ENCODE measurements at regions not wholly inside any gene's neighbourhood (a gene's known extent, or its start where the extent isn't known, plus 50 kb on each side); places are given as distances from the start of the nearest gene placed in this dataset.

DNA sequence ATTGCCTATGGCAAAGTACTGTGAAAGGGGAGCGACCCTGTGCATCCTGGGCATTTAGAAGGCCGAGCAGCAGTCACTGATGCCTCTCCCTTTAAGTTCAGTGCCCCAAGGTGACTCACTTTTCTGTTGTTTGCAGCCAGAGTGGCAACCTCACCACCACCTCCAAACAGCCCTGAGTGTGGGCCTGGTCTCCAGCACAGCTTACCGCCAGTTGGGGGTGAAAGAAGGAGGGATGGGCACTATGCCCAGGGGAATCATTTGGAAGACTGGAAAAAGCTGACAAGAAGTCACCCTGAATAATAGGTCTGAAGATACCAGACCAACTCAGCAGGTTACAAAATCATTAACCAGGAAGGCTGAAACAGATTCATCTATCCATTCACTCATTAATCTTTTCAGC is 571.8 kb downstream of the EPHB1 start:
- Mint-ChIP-seq H3K4me3 (no peak overlapping the region), H3K27me3 (no peaks in the 10 kb centered on the region), H3K4me1 (no peaks in the 10 kb centered on the region), H3K9me3 (no peaks in the 10 kb centered on the region), H3K27ac (no peak overlapping the region), H3K36me3 (ENCODE audit: low read depth) (no peaks in the 10 kb centered on the region)
- no peak for DNase-seq
- intact Hi-C loops (cut with micrococcal nuclease): no loop called here

- H3K4me1 Mint-ChIP-seq: no peaks in the 10 kb centered on the region
- no peaks in the 10 kb centered on the region for H3K36me3 Mint-ChIP-seq (ENCODE audit: low read depth)
- no peak for DNase-seq
- no peak overlapping the region for H3K27ac Mint-ChIP-seq
- H3K27me3 Mint-ChIP-seq: no peaks in the 10 kb centered on the region
- no peaks in the 10 kb centered on the region for H3K9me3 Mint-ChIP-seq
- intact Hi-C loops (cut with micrococcal nuclease): no loop called here
- no peak overlapping the region for H3K4me3 Mint-ChIP-seq
Measured at GRCh38 chr3:135368316-135368715, 573.3 kb downstream of the EPHB1 start.

GRCh38 chr3:135368781-135369180 is 573.7 kb downstream of the EPHB1 start:
- Mint-ChIP-seq H3K4me3 (no peak overlapping the region), H3K4me1 (no peaks in the 10 kb centered on the region)
- DNase-seq: no peak

GRCh38 chr3:135374571-135374970 is 579.5 kb downstream of the EPHB1 start:
- no peaks in the 10 kb centered on the region for H3K4me1 Mint-ChIP-seq
- no peaks in the 10 kb centered on the region for H3K27me3 Mint-ChIP-seq
- H3K4me3 Mint-ChIP-seq: no peak overlapping the region
- H3K27ac Mint-ChIP-seq: no peak overlapping the region
- peaks cover 3% of the 10 kb centered on the region for H3K9me3 Mint-ChIP-seq
- no peak for DNase-seq
- intact Hi-C loops (cut with micrococcal nuclease): no loop called here
- H3K36me3 Mint-ChIP-seq (ENCODE audit: low read depth): no peaks in the 10 kb centered on the region

More at GRCh38 chr3:135368781-135369180, 573.7 kb downstream of the EPHB1 start:
- Mint-ChIP-seq H3K9me3 (no peaks in the 10 kb centered on the region), H3K27me3 (no peaks in the 10 kb centered on the region), H3K36me3 (ENCODE audit: low read depth) (no peaks in the 10 kb centered on the region), H3K27ac (no peak overlapping the region)
- intact Hi-C loops (cut with micrococcal nuclease): no loop called here

- no peaks in the 10 kb centered on the region for H3K9me3 Mint-ChIP-seq
- intact Hi-C loops (cut with micrococcal nuclease): no loop called here
- H3K27me3 Mint-ChIP-seq: no peaks in the 10 kb centered on the region
- no peaks in the 10 kb centered on the region for H3K4me1 Mint-ChIP-seq
- no peak overlapping the region for H3K4me3 Mint-ChIP-seq
- H3K27ac Mint-ChIP-seq: no peak overlapping the region
- H3K36me3 Mint-ChIP-seq (ENCODE audit: low read depth): no peaks in the 10 kb centered on the region
- no peak for DNase-seq
Measured at GRCh38 chr3:135382188-135382587, 583.3 kb upstream of the PPP2R3A start.

GRCh38 chr3:135382621-135383020 is 582.9 kb upstream of the PPP2R3A start:
- DNase-seq: no peak
- Mint-ChIP-seq H3K9me3 (no peaks in the 10 kb centered on the region), H3K27me3 (no peaks in the 10 kb centered on the region), H3K36me3 (ENCODE audit: low read depth) (no peaks in the 10 kb centered on the region), H3K4me1 (no peaks in the 10 kb centered on the region), H3K4me3 (no peak overlapping the region), H3K27ac (no peak overlapping the region)
- intact Hi-C loops (cut with micrococcal nuclease): no loop called here

GRCh38 chr3:135383301-135383700 is 582.2 kb upstream of the PPP2R3A start:
- no peaks in the 10 kb centered on the region for H3K36me3 Mint-ChIP-seq (ENCODE audit: low read depth)
- no peak overlapping the region for H3K27ac Mint-ChIP-seq
- intact Hi-C loops (cut with micrococcal nuclease): no loop called here
- H3K27me3 Mint-ChIP-seq: no peaks in the 10 kb centered on the region
- H3K4me1 Mint-ChIP-seq: no peaks in the 10 kb centered on the region
- H3K4me3 Mint-ChIP-seq: no peak overlapping the region
- no peak for DNase-seq
- no peaks in the 10 kb centered on the region for H3K9me3 Mint-ChIP-seq

DNA sequence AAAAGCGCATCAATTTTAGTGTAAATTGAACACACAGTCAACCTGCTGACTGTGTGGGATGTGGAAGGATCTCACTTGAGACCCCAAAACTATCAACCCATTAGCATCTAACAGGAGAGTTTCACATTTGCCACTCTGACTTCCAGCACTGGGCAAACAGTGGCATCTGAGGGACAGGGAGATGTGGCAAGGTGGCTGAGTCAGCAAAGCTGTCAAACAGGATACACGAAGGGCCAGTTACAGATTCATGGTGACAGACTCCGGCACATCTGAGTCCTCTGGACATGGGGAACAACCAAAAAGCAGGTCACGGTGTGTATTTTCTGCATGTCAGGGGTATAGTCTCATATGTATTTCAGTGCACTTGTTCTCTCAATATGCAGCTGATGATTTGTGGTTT is 573.4 kb upstream of the PPP2R3A start:
- Mint-ChIP-seq H3K4me1 (no peaks in the 10 kb centered on the region), H3K9me3 (no peaks in the 10 kb centered on the region), H3K4me3 (no peak overlapping the region), H3K27me3 (no peaks in the 10 kb centered on the region), H3K36me3 (ENCODE audit: low read depth) (no peaks in the 10 kb centered on the region), H3K27ac (no peak overlapping the region)
- intact Hi-C loops (cut with micrococcal nuclease): no loop called here
- no peak for DNase-seq

DNA sequence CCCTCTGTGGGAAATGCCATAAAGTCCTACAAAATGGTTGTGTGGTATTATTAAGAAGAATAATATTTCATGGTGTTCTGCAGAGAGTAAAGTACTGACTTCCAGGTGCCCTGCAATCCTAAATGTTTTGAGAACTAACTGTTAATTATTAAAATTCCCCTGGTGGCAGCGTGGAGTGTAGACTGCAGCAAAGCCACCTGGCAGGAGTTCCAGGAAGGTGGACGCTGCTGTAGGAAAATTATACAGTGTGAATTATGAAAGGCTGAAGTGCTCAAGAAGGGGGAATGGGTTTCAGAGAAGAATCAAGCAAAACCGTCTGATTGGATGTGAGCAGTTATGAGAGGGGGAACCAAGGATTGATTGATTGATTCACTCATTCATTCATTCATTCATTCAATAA is 572.4 kb upstream of the PPP2R3A start:
- H3K4me3 Mint-ChIP-seq: no peak overlapping the region
- H3K9me3 Mint-ChIP-seq: no peaks in the 10 kb centered on the region
- H3K27me3 Mint-ChIP-seq: no peaks in the 10 kb centered on the region
- H3K4me1 Mint-ChIP-seq: no peaks in the 10 kb centered on the region
- no peak for DNase-seq
- H3K27ac Mint-ChIP-seq: no peak overlapping the region
- no peaks in the 10 kb centered on the region for H3K36me3 Mint-ChIP-seq (ENCODE audit: low read depth)
- intact Hi-C loops (cut with micrococcal nuclease): no loop called here

GRCh38 chr3:135393898-135394525 is 571.5 kb upstream of the PPP2R3A start:
- H3K27ac Mint-ChIP-seq: no peak overlapping the region
- DNase-seq: no peak
- H3K4me1 Mint-ChIP-seq: no peaks in the 10 kb centered on the region
- no peaks in the 10 kb centered on the region for H3K36me3 Mint-ChIP-seq (ENCODE audit: low read depth)
- H3K9me3 Mint-ChIP-seq: no peaks in the 10 kb centered on the region
- intact Hi-C loops (cut with micrococcal nuclease): no loop called here
- H3K4me3 Mint-ChIP-seq: no peak overlapping the region
- no peaks in the 10 kb centered on the region for H3K27me3 Mint-ChIP-seq

DNA sequence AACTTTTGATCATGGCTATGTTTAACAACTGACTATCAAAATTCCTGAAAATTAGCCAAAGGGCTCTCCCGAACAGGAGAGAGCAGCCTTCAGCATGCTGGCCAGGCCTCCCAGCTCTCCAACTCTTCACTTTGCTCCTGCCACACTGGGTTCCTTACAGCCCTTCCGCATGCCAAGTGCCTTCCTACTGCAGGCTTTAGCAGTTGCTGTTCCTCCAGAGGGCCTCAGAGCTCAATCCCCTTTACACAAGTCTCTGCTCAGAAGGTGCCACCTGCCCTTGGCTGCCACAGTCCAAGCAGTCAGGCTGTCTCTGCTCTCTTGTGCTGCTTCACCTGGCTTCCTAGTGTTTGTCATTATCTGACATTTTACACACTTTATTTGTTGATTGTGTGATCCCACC is 553.1 kb upstream of the PPP2R3A start:
- no peak for DNase-seq
- Mint-ChIP-seq H3K9me3 (no peaks in the 10 kb centered on the region), H3K36me3 (ENCODE audit: low read depth) (no peaks in the 10 kb centered on the region), H3K4me1 (no peaks in the 10 kb centered on the region), H3K27ac (no peak overlapping the region), H3K4me3 (no peak overlapping the region), H3K27me3 (no peaks in the 10 kb centered on the region)
- intact Hi-C loops (cut with micrococcal nuclease): no loop called here

GRCh38 chr3:135416182-135416581 is 549.3 kb upstream of the PPP2R3A start:
- H3K27ac Mint-ChIP-seq: no peak overlapping the region
- H3K9me3 Mint-ChIP-seq: no peaks in the 10 kb centered on the region
- H3K36me3 Mint-ChIP-seq (ENCODE audit: low read depth): no peaks in the 10 kb centered on the region
- H3K4me3 Mint-ChIP-seq: no peak overlapping the region
- intact Hi-C loops (cut with micrococcal nuclease): no loop called here
- DNase-seq: no peak
- no peaks in the 10 kb centered on the region for H3K27me3 Mint-ChIP-seq
- no peaks in the 10 kb centered on the region for H3K4me1 Mint-ChIP-seq

- intact Hi-C loops (cut with micrococcal nuclease): no loop called here
- H3K4me1 Mint-ChIP-seq: no peaks in the 10 kb centered on the region
- H3K9me3 Mint-ChIP-seq: no peaks in the 10 kb centered on the region
- H3K27ac Mint-ChIP-seq: no peak overlapping the region
- no peaks in the 10 kb centered on the region for H3K36me3 Mint-ChIP-seq (ENCODE audit: low read depth)
- no peaks in the 10 kb centered on the region for H3K27me3 Mint-ChIP-seq
- no peak for DNase-seq
- no peak overlapping the region for H3K4me3 Mint-ChIP-seq
Measured at GRCh38 chr3:135419155-135419554, 546.4 kb upstream of the PPP2R3A start.

GRCh38 chr3:135426508-135426907 is 539.0 kb upstream of the PPP2R3A start:
- intact Hi-C loops (cut with micrococcal nuclease): no loop called here
- H3K4me3 Mint-ChIP-seq: no peak overlapping the region
- H3K36me3 Mint-ChIP-seq (ENCODE audit: low read depth): no peaks in the 10 kb centered on the region
- no peaks in the 10 kb centered on the region for H3K27me3 Mint-ChIP-seq
- H3K27ac Mint-ChIP-seq: no peak overlapping the region
- no peaks in the 10 kb centered on the region for H3K9me3 Mint-ChIP-seq
- DNase-seq: no peak
- no peaks in the 10 kb centered on the region for H3K4me1 Mint-ChIP-seq

- Mint-ChIP-seq H3K27ac (no peak overlapping the region), H3K36me3 (ENCODE audit: low read depth) (no peaks in the 10 kb centered on the region), H3K27me3 (no peaks in the 10 kb centered on the region), H3K4me1 (no peaks in the 10 kb centered on the region), H3K4me3 (no peak overlapping the region), H3K9me3 (peaks cover 4% of the 10 kb centered on the region)
- DNase-seq: no peak
- intact Hi-C loops (cut with micrococcal nuclease): no loop called here
Measured at GRCh38 chr3:135432402-135432801, 533.1 kb upstream of the PPP2R3A start.
